Activated CD4-positive, alpha-beta T cell treated with anti-CD3 and anti-CD28 coated beads, Interleukin-2, amount 50 U/mL, for 4 hours (primary cell): ENCODE measurements at regions not wholly inside any gene's neighbourhood (a gene's known extent, or its start where the extent isn't known, plus 50 kb on each side); places are given as distances from the start of the nearest gene placed in this dataset.
"Not testable (repeated sequence)": the region's sequence is repeated elsewhere in the genome, so short reads cannot be mapped to it uniquely, and the experiment has no call there.

Experiments used
- DNase-seq, 2 experiments: peaks; one replicate each; pipeline ENCODE4 v3.0.0-alpha.2; 2020

GRCh38 chr11:71150859-71151258 is 101.5 kb downstream of the SHANK2 start:
- DNase-seq, result no peak

DNA sequence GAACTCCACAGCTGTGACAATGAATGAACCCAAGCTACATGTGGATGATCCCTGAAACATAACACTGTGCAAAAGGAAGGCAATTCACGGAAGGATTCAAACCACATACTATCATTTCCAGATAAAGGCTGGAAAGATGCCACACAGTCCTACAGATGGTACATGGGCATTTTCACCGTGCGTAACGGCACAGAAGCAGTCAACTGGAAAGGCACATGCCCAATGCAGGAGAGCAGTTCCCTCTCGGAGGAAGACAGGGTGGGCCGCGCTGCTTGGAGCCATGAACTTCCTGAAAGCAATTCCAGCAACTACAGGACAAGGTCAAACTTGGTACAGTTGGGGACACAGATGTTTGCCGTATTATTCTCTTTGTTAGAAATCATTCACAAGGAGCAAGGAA is 103.7 kb downstream of the SHANK2 start:
- no peak for DNase-seq

- DNase-seq, result no peak
Measured at GRCh38 chr11:71147331-71147730, 105.0 kb downstream of the SHANK2 start.

DNA sequence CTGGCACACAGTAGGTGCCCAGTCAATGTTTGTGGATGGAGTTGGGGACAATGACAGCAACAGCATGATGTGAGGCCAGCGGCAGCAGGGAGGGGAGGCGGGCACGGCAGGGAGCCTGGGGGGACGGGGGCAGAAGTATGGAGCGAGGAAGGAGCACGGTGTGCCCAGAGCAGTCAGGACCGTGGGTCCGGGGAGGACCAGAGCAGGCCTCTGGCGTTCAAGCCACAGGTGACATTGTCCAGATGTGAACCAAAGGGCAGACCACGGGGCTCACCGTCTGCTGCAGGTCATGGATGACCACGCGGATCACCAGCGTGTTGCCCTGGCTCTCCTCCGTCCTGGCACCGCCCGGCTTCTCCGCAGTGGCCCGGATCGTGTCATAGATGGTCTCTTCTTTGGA is 105.5 kb downstream of the SHANK2 start:
- DNase-seq, result no peak

- DNase-seq, result no peak
Measured at GRCh38 chr11:71145988-71146824, 106.2 kb downstream of the SHANK2 start.

DNA sequence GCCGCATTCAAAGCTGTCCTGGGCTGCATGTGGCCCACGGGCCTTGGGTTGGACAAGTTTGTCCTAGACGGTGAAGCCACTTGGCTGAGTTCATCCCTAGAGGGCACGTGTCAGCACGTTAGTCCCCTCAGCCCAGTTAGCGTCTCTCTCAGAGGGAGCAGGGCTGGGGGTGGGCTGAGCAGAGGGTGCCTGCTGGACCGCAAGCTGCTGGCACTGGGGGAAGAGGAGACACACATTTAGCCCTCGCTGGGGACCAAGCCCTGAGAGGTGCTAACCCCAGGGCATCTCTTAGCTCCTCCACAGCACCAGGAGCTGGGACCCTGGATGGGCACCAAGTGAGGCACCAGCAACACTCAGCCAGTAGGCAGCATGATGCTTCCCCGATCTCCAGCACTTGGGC is 107.0 kb downstream of the SHANK2 start:
- DNase-seq, result no peak

- DNase-seq, result no peak
Measured at GRCh38 chr11:71144736-71145135, 107.6 kb downstream of the SHANK2 start.

DNA sequence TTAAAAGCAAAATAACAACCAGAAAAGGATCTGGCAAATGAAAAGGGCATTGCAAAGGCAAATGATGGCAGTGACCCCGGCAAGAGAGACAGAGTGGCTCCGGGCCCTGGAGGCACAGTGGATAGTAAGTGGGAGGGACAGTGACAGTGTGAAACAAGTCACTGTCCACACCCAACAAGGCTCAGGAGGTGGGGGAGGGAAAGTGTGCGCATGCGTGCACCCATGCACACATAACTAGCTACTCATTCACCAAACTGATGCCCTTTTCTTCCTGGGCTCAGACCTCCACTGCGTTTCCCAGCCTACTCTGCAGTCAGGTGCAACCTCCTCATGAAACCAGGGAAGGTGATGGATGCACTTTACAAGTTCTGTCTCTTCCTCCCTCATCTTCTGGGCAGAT is 108.4 kb downstream of the SHANK2 start:
- no peak for DNase-seq

DNA sequence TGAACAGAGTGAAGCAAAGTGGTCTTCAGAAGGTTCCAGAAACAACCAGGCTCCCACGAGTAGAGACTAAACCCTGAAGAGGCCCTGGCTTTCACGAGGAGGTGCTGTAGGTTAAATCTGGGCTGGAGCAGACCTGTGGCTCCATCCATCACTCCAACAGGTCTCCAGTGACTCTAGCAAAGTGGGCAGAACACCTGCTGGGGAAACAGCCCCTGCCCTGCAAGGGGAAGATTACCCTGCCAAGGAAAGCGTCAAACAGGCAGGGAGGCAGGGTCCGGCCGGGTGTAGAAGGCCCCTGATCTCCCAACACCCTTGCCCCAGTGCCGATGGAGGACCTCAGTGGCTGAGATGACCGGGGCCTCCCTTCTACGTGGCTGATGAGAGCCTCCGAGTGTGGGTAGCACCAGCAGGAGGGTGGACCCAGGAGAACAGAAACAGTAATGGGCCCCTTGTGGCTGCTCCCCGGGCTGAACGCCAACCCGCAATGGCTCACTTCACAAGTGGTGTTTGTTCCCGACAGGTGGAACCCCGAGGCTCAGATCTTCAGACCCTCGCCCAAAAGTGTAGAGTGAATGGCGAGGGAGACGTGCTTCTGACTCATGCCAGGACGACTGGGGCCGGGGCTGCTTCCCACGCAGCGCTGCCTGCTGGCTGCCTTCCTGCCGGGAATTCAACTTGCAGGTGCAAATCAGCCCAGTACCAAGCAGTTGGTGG is 112.0 kb downstream of the SHANK2 start:
- DNase-seq, result no peak

DNA sequence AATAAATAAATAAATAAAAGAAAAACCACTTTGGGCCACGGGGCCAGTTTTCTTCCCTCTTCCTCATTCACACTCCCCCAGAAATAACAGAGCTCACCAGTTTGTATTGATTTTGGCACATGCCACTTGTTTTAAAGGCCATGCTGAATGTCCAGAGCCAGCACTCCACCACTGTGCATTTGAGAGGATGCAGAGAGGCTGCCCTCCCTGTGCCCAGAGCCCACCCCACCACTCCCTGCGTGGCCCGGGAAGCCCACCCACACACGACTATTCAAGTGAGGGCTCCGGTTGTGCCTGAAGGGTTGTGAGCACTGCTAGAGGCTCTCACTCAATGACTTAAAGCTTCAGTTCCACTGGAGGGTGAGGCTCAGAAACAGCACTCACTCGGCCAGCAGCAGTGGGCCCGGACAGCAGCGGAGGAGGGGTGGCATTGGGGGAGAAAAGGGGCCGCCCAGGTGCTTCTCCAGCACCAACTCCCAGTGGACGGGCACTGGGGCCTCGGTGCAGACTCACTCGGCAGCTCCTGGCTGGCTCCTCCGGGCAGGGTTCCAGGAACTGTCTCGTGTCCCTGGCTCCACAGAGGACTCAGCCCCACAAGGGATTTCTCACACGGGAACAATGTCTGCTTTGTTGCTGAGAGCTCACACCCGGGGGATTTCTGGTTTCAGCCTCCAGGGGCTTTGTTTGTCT is 112.7 kb downstream of the SHANK2 start:
- DNase-seq, result no peak

DNA sequence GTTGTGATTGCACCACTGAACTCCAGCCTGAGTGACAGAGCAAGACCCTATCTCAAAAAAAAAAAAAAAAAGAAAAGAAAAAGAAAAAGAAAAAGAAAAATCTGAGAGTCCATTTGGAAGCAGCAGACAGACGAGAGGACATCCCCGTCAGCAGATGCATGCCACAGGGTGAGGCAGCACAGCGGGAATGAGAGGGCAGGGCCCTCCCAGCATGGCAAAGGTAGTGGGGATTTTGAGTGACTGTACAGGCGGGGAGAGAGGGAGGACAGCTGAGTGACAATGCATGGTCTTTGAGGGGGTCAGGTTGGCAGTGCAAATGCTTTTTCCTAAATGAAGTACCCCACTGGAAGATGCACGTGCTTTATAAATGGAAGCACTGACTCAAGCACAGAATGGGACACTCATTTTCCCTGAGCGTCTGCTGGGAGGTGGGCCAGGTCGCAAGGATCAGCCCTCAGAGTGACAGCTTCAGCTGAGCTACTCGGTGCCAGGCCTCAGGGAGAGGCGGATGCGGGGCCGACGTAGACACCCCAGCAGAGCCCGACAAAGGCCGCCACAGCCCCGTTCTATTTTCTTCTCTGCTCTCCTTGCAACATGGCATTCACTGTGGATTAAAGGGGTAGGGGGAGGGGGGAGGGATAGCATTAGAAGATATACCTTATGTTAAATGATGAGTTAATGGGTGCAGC is 113.5 kb downstream of the SHANK2 start:
- no peak for DNase-seq

GRCh38 chr11:71137376-71137775 is 115.0 kb downstream of the SHANK2 start:
- no peak for DNase-seq

DNA sequence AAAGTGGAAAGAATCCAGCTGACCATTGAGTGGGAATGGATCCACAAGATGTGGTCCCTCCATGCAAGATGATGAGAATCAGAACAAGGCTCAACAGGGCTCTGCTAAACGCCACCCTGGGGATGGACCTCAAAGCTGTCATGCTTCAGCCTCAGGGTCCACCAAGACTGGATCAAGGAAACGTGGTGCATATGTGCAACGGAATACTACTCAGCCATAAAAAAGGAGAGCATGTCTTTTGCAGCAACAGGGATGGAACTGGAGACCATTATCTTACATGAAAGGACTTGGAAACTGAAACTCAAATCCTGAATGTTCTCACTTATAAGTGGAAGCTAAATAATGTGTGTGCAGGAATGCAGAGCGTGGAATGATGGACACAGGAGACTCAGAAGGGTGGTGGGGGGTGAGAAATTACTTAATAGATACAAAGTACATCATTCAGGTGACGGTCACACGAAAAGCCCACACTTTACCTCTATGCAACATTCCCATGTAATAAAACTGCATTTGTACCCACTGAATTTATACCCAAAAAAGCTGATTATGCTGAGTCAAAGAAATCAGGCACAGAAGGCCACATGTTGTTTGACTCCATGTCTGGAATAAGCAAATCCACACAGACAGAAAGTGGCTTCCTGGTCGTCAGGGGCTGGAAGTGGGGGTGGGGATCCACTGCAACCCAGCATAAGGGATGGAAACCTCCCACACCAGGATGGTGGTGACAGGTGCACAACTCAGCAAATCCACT is 116.1 kb downstream of the SHANK2 start:
- no peak for DNase-seq

- DNase-seq, result no peak
Measured at GRCh38 chr11:71135112-71135511, 117.3 kb downstream of the SHANK2 start.

DNA sequence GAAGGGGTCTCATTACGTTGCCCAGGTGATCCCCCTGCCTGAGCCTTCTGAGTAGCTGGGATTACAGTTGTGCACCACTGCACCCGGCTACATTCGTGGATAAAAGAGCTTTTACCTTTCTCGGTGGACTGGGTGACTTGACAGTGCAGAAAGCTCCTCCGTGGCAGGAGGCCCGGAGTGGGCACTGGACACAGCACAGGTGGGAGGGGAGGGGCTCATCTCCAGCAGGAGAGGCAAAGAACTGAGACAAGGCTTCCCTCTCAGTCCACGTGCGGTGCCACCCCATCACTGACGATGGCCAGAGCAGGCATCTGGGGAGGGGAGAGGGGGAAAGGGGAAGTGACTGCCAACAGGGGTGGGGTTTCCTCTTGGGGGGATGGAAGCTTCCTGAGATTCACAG is 118.4 kb downstream of the SHANK2 start:
- DNase-seq, result no peak

- no peak for DNase-seq
Measured at GRCh38 chr11:71131861-71132260, 120.5 kb downstream of the SHANK2 start.

- DNase-seq, result no peak
Measured at GRCh38 chr11:71130106-71130505, 122.3 kb downstream of the SHANK2 start.

- no peak for DNase-seq
Measured at GRCh38 chr11:71129624-71130023, 122.8 kb downstream of the SHANK2 start.

GRCh38 chr11:71127806-71128205 is 124.6 kb downstream of the SHANK2 start:
- DNase-seq, result no peak

GRCh38 chr11:71126401-71126800 is 126.0 kb downstream of the SHANK2 start:
- not testable (repeated sequence) for DNase-seq

GRCh38 chr11:71125150-71125549 is 127.2 kb downstream of the SHANK2 start:
- DNase-seq, result no peak

- no peak for DNase-seq
Measured at GRCh38 chr11:71124127-71124526, 128.2 kb downstream of the SHANK2 start.
